GM18519 (cell line): ENCODE measurements at regions not wholly inside any gene's neighbourhood (a gene's known extent, or its start where the extent isn't known, plus 50 kb on each side); places are given as distances from the start of the nearest gene placed in this dataset.

Source experiments
- ATAC-seq: cut with Tn5 transposase; IDR thresholded peaks from one replicate; pipeline ENCODE4 v1.9.1; 2021; ENCODE audit warnings: mild to moderate bottlenecking, moderate library complexity; ENCODE audit not compliant: unreplicated experiment, low FRiP score

GRCh38 chr11:128201009-128201408 is 386.3 kb downstream of the ETS1 start:
- ATAC-seq = no peak

GRCh38 chr11:128200467-128200866 is 386.9 kb downstream of the ETS1 start:
- ATAC-seq = no peak

DNA sequence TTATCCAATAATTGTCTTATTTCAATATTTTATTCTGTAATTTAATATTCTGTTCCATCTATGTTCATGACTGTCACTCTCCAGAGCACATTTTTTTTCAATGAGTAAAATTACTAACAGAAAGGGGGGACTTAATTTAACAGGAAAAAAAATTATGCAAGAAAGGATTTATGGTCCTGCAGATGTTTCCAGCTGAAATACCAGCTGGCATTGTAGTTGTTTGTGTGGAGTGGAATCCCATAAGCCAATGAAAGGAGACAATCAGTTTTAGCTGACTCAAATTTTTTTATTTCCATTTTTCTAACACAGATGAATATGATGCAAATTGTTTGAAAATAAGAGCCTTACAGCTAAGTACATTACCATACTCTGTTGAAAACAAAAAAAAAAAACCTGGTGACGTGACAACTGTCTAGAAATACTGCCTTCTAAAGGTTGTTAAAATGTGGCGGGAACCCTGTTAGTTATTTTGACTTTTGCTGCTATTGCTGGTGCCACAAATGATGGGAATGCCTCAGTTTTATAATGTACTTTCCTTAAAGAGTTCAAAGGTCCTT is 389.1 kb downstream of the ETS1 start:
- no peak for ATAC-seq

GRCh38 chr11:128196235-128196634 is 391.1 kb downstream of the ETS1 start:
- no peak for ATAC-seq

DNA sequence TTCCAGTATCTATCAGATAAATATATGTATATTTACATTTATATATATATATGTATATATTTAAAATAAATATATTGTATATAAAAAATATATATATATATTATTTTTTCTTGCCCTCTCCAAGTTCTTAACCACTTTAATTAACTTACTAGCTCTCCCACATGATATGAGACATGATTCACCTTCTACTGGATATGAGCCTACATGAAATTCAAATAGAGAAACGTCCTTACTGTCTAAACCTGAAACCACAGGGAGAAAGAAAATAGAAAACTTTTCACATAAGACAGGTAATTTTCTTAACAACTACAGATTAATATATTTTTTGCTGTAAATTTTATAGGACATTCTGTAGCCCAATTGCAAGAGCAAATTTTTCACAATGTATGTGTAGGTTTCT is 391.6 kb downstream of the ETS1 start:
- no peak for ATAC-seq

- no peak for ATAC-seq
Observed at GRCh38 chr11:128195057-128195751, 392.2 kb downstream of the ETS1 start.

- no peak for ATAC-seq
Observed at GRCh38 chr11:128194216-128194615, 393.1 kb downstream of the ETS1 start.

DNA sequence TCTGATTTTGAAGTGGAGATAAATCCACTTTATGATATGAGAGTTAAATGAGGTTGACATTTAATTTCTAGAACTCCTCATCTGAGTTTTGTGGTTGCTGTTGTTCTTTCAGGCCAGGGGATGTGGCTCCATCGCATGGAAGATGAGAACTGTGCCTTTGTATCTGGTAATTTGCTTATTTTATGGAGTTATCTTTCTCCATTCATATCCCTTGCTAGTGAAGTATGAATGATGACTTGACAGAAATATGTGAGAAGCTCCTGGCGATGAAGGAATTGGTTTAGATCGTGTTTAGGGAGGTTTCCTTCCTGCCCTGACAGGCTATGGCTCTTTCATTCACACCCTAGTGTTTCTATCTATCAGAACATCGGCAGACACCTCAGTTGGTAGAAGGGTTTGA is 393.7 kb downstream of the ETS1 start:
- no peak for ATAC-seq

GRCh38 chr11:128190312-128190711 is 397.0 kb downstream of the ETS1 start:
- ATAC-seq = no peak

GRCh38 chr11:128189823-128190222 is 397.5 kb downstream of the ETS1 start:
- no peak for ATAC-seq

- ATAC-seq = no peak
Observed at GRCh38 chr11:128188346-128189004, 398.9 kb downstream of the ETS1 start.

DNA sequence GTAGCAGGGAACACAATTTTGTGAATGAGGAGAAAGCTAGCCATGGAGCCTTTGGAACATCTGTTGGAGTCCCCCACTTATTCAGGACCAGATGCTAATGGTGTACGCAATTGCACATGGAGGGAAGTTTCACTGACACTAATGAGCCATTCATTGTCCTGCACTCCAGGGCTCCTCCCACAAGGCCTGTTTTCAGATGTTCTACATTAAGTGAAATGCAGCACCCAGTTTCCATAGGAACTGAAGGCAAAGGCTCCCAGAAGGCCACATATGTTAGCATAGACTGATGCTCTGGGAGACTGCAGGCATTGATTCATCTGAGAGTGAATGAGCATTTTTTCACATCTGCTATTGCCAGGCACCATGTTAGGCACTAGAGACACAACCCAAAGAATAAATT is 399.5 kb downstream of the ETS1 start:
- no peak for ATAC-seq

- no peak for ATAC-seq
Observed at GRCh38 chr11:128187377-128187776, 400.0 kb downstream of the ETS1 start.

GRCh38 chr11:128184981-128185380 is 402.4 kb downstream of the ETS1 start:
- ATAC-seq = no peak

DNA sequence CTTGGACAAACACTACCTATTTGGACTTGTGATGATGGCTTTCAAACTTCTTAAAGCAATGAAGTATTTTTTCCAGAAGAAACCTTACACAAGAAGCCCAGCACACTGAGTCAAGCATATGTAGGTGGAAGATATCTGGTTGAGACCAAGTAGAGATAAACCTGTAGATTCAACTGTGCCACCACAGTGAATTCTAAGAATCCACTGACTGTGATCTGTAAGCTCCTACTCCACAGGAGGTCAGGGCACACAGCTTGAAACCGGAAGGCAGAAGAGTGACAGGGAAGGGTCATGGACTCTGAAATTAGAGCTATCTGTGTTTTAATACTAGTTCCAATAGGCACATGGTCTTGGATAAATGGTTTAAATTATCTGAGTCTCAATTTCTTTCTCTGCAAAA is 404.5 kb downstream of the ETS1 start:
- ATAC-seq = no peak

GRCh38 chr11:128181984-128182383 is 405.4 kb downstream of the ETS1 start:
- no peak for ATAC-seq

GRCh38 chr11:128181088-128181480 is 406.3 kb downstream of the ETS1 start:
- ATAC-seq = no peak

DNA sequence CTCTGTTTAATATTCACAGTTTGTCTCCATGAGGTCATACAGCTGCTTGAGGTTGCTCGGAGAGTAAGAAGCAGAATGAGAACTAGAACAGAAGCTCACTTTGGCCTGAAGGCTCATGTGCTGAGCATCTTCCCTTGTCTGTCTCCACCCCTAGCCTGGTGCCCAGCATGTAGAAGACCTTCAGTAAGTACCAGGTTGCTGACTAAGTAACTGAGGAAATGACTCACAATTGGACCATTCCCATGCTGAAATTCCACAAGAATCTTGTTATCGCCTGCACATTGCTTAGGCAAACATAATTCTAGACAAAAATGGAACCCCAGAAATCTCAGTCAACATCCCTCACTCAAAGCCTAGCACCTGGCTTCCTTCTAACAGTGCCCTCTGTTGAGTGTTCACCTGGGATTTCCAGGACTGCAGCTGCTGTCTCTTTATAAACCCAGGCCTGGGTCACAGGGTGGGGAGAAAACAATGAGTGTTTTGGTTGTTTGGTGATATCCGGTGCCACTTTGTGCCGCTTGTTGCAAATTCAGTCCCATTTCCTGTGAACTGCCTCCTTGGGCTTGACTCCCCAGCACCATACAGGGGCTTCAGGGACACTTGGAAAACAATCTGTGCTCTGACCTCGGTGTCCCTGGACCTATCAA is 406.8 kb downstream of the ETS1 start:
- no peak for ATAC-seq

GRCh38 chr11:128179512-128179911 is 407.8 kb downstream of the ETS1 start:
- ATAC-seq = no peak

GRCh38 chr11:128179039-128179438 is 408.3 kb downstream of the ETS1 start:
- no peak for ATAC-seq

GRCh38 chr11:128174465-128175291 is 412.7 kb downstream of the ETS1 start:
- ATAC-seq = no peak
